ENCODE measurements at regions not wholly inside any gene's neighbourhood (a gene's known extent, or its start where the extent isn't known, plus 50 kb on each side); places are given as distances from the start of the nearest gene placed in this dataset.

GRCh38 chr4:123556526-123556925 is 159.9 kb downstream of the SPRY1 start:
- TF ChIP-seq POLR2A (IDR thresholded peaks at IDR 0.05) (no peak), POLR2AphosphoS5 (IDR thresholded peaks at IDR 0.05) (no peak), CTCF (IDR thresholded peaks at IDR 0.05 in 8 of 11, conservative IDR thresholded peaks at IDR 0.05 in 3 of 11) (no peak)
- Histone ChIP-seq H3K9me3 (no peaks in the 10 kb centered on the region), H3K4me3 (no peak overlapping the region), H3K4me1 (peaks cover 0 to 30% (median 13%) of the 10 kb centered on the region in 6 donors), H3K36me3 (no peaks in the 10 kb centered on the region), H3K27me3 (replicated peaks in 1 of 7) (no peaks in the 10 kb centered on the region), H3K27ac (no peak overlapping the region)
- 60 to 78% (median 76%) methylated on average over 4 of the region's 4 CpGs for WGBS, 5 donors
- DNase-seq = no peak
- intact Hi-C loops (cut with DNase I; ENCODE audit: low total_unique reads) = no loop called here

GRCh38 chr4:123557857-123558536 is 161.4 kb downstream of the SPRY1 start:
- H3K4me3 ChIP-seq = no peak overlapping the region
- intact Hi-C loops (cut with DNase I; ENCODE audit: low total_unique reads) = no loop called here
- WGBS, 5 donors = 68 to 89% (median 71%) methylated on average over 4 of the region's 4 CpGs

GRCh38 chr4:123558865-123559264 is 162.3 kb downstream of the SPRY1 start:
- 79 to 100% (median 95%) methylated on average over 1 of the region's 1 CpG for WGBS, 5 donors
- no peak for TF ChIP-seq POLR2A (IDR thresholded peaks at IDR 0.05)
- H3K27ac ChIP-seq = no peak overlapping the region
- no peaks in the 10 kb centered on the region for H3K36me3 ChIP-seq
- H3K4me1 ChIP-seq = peaks cover 0 to 30% (median 13%) of the 10 kb centered on the region in 6 donors
- intact Hi-C loops (cut with DNase I; ENCODE audit: low total_unique reads) = no loop called here
- H3K9me3 ChIP-seq = no peaks in the 10 kb centered on the region
- no peaks in the 10 kb centered on the region for H3K27me3 ChIP-seq (replicated peaks in 1 of 7)
- DNase-seq = no peak
- no peak overlapping the region for H3K4me3 ChIP-seq

More at GRCh38 chr4:123557857-123558536, 161.4 kb downstream of the SPRY1 start:
- TF ChIP-seq POLR2AphosphoS5 (IDR thresholded peaks at IDR 0.05) = no peak
- TF ChIP-seq CTCF (IDR thresholded peaks at IDR 0.05 in 8 of 11, conservative IDR thresholded peaks at IDR 0.05 in 3 of 11) = no peak
- TF ChIP-seq POLR2A (IDR thresholded peaks at IDR 0.05) = no peak
- H3K27ac ChIP-seq = no peak overlapping the region
- H3K9me3 ChIP-seq = no peaks in the 10 kb centered on the region
- H3K27me3 ChIP-seq (replicated peaks in 1 of 7) = no peaks in the 10 kb centered on the region
- H3K36me3 ChIP-seq = no peaks in the 10 kb centered on the region
- no peak for DNase-seq
- H3K4me1 ChIP-seq = peaks cover 0 to 30% (median 13%) of the 10 kb centered on the region in 6 donors

GRCh38 chr4:123559955-123560871 is 163.6 kb downstream of the SPRY1 start:
- Histone ChIP-seq H3K9me3 (no peaks in the 10 kb centered on the region), H3K27ac (no peak overlapping the region), H3K27me3 (replicated peaks in 1 of 7) (no peaks in the 10 kb centered on the region), H3K36me3 (no peaks in the 10 kb centered on the region), H3K4me1 (peaks cover 0 to 25% (median 14%) of the 10 kb centered on the region in 6 donors), H3K4me3 (no peak overlapping the region)
- no peak for DNase-seq
- 82 to 95% (median 88%) methylated on average over 7 of the region's 7 CpGs for WGBS, 5 donors
- intact Hi-C loops (cut with DNase I; ENCODE audit: low total_unique reads) = no loop called here
- no peak for TF ChIP-seq POLR2A (IDR thresholded peaks at IDR 0.05)
- TF ChIP-seq POLR2AphosphoS5 (IDR thresholded peaks at IDR 0.05) = no peak
- TF ChIP-seq CTCF (IDR thresholded peaks at IDR 0.05 in 8 of 11, conservative IDR thresholded peaks at IDR 0.05 in 3 of 11) = no peak
